HG03280 (cell line): ENCODE measurements at regions not wholly inside any gene's neighbourhood (a gene's known extent, or its start where the extent isn't known, plus 50 kb on each side); places are given as distances from the start of the nearest gene placed in this dataset.
"Not testable (repeated sequence)": the region's sequence is repeated elsewhere in the genome, so short reads cannot be mapped to it uniquely, and the experiment has no call there.

Source experiments
- ATAC-seq: cut with Tn5 transposase; IDR thresholded peaks from one replicate; pipeline ENCODE4 v1.9.1; 2021; ENCODE audit warnings: mild to moderate bottlenecking, moderate library complexity; ENCODE audit not compliant: unreplicated experiment

DNA sequence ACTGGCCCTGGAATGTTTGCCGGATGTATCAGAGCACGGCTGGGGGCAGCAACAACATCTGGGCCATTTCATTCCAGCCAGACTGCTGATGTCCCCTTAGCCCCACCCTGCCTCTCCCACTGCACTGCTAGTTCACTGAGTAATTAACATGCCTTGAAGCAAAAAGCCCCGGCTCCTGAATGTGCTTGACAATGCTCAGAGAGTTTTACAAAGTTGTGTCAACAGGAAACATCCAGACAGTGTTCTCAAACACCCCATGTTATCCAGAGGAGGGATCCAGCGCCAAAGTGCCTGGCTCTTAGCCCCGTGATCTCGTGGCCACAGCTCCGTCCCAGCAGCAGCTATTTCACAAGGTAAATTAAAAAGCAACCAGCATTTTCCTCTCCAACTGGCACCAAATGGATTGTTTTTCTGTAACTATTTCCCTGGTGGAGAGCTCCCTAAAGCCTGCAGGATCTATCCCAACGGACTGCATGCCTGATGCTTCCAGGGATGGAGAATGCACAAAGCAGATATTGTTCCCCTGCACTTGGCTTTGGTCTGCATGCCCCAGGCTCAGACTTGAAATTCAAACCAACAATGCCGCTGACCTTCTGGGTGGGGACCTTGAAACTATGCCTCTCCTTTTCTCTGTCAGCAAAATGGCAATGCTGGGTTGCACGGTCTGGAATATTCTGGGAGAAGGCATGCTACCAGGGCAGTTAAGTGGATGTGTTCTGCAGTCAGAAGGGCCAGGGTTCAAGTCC lies 115.6 kb upstream of the CDH5 start:
- no peak for ATAC-seq

- ATAC-seq, result no peak
These were observed 118.7 kb upstream of the CDH5 start for GRCh38 chr16:66247516-66248481.

DNA sequence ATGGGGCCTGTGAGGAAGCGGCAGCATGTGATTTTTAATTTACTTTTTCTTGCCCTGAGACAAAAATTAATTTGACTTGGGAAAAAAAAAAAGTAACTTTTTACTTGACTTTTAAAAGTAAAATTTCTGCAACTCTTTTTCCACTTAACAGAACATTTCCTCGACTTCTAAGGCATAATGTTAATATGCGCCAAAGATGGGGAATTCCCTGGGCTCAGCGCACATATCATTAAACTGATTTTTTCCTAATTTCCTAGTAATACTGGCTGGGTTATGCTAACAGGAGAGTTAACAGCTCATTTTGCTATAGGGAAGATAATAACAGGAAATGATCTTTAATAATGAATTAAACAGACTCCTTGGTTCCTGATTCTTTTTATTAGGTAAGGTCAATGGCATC lies 120.6 kb upstream of the CDH5 start:
- ATAC-seq, result no peak

- no peak for ATAC-seq
These were observed 121.4 kb upstream of the CDH5 start for GRCh38 chr16:66245072-66245471.

GRCh38 chr16:66242672-66243071 lies 123.8 kb upstream of the CDH5 start:
- no peak for ATAC-seq

GRCh38 chr16:66242206-66242605 lies 124.3 kb upstream of the CDH5 start:
- not testable (repeated sequence) for ATAC-seq

DNA sequence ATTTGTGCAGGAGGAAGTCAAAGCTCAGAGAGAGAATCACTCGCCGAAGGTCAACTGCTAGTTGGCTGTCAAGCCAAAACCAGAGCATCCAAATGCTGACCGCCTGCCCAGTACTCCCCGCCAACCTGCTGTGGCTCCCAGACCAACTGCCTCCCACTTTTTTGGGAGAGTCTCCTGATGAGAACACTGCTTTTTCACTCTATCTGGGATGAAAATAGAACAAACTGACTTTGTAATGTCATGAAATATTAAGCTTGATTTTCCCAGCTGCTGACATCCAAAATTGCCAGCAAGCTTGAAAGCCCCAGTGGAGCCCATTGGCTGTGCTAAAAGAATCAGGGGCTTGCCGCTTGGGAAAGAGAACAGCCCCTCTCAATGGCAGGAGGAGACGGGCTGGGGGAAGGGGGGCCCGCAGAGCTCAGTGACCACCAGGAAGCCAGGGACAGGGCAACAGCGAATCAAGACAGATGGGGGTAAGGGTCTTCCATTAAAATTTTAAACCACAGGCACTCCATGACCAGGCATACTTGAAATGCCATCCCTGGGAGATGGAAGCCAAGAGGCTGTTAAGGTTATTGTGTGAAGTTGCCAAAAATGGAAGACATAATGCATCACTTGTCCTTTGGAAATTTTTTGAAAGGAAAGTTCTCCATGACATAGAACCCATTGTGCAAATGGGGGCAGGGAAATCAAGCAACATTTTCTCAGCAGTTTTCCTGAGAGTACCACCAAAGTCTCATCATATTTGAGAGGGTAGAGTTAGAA lies 125.7 kb upstream of the CDH5 start:
- no peak for ATAC-seq

DNA sequence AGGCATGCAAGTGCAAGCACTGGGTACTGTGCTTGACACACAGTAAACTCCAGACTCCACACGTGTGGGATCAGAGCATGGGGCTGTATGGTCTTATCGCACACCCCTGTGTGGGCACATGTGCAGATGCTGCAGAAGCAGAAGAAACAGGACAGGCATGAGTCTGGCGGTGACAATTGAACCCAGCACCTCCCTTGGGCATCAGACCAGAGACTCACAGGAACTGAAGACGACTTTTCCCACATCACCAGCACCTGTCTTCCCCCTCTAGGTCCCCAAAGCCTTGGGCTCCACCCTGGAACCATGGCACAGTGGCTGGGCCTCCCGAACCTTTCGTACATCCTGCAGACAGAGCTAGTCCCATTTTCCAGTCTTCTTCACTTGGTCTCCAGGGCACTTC lies 126.4 kb upstream of the CDH5 start:
- no peak for ATAC-seq

GRCh38 chr16:66238696-66239095 lies 127.8 kb upstream of the CDH5 start:
- ATAC-seq, result no peak

- ATAC-seq, result no peak
These were observed 130.2 kb upstream of the CDH5 start for GRCh38 chr16:66236301-66236700.

- ATAC-seq, result no peak
These were observed 134.9 kb upstream of the CDH5 start for GRCh38 chr16:66231452-66232160.

DNA sequence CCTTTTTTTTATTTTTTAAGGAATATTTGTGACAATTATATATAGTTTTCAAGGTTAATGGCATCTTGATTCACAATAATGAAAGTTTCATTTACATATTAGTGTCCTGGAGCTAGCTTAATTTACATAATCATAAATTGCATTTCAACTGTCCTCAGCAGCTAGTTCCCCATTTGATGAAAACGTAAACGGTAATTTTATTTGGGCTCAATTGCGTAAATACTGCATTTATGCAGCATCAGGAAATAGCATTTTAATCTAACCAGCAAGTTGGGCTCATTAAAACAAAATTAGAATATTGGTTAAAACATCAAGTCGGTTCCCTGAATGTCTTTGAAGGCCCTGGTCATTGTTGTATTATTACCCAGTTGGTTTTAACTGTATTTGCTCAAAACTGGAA lies 136.8 kb upstream of the CDH5 start:
- no peak for ATAC-seq

GRCh38 chr16:66228792-66229191 lies 137.7 kb upstream of the CDH5 start:
- ATAC-seq, result no peak

DNA sequence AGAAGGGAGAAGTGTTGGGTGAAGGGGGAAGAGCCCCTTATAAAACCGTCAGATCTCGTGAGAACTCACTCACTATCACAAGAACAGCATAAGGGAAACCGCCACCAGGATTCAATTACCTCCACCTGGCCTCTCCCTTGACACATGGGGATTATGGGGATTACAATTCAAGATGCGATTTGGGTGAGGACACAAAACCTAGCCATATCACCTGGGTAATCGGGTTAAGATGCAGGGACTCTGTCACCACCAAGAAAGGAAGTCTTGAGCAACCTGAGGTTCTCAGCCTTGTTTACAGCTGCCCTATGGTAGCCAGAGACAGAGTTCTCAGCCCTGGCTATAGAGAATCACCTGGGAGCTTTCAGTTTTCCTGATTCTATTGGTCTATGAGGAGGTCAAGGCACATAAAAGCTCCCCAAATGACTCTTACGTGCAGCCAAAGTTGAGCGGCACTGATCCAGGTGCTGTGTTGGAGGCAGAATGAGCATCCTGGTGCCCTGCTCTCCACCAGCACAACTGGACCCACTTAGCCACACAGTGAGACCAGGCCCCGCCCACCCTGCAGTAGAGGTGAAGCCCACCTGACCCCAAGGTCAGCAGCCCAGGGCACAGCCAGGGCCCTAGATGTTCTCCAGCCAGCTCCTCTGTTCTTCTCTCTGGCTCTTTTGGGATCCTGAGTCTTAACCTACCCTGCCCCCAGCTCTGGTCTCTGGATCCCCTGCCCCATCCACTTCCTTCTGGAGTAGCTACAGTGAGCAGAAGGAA lies 138.5 kb upstream of the CDH5 start:
- ATAC-seq, result no peak

DNA sequence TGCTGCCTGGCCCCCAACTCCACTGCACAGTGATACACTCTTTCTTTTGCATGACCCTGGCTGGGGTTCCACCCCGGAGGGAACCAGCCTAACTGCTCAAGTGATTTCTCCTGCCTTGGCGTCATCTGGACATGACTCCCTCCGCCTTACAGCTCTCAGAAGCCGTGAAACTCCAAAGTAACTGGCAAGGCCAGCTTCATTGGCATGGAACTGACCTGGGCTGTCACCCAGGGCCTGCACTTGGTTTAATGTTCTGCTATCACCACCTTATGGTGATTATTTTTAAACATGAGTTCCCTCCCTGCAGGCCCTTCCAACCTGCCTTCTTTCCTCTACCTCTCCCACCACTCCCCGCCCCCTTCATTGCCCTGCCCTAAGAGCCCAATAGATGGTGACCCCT lies 139.7 kb upstream of the CDH5 start:
- no peak for ATAC-seq

- no peak for ATAC-seq
These were observed 140.8 kb upstream of the CDH5 start for GRCh38 chr16:66225696-66226095.

- ATAC-seq, result no peak
These were observed 141.9 kb upstream of the CDH5 start for GRCh38 chr16:66224626-66225025.

- no peak for ATAC-seq
These were observed 142.3 kb upstream of the CDH5 start for GRCh38 chr16:66224186-66224585.

DNA sequence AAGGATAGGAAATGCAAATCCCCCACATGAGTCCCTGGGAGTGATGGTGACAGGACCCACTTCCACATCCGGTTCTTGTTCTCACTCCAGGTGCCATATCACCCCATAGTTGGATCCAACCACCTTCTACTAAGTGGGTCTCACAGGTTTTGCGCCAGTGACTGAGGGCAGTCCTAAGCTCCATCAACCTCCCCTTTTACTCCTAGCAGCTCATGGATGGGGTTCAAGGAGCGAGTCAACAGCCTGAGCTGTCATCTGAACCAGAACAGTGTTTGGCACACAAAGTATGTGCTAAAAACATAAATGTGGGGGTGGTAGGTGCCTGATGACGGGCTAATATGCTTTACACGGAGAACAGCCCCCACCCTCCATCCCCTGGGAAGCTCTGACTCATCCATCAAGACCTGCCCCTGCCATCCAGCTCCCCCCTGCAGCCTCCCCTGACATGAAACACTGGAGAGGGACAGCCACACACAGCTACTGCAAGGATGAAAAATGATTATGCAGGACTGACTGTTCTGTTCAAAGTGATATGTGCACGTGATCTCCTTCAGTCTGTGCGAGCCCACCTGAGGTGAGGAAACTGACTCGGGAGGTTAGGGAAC lies 143.2 kb upstream of the CDH5 start:
- no peak for ATAC-seq

- no peak for ATAC-seq
These were observed 143.7 kb upstream of the CDH5 start for GRCh38 chr16:66222756-66223155.
